Hepatocyte (in vitro differentiated cells): ENCODE measurements at regions not wholly inside any gene's neighbourhood (a gene's known extent, or its start where the extent isn't known, plus 50 kb on each side); places are given as distances from the start of the nearest gene placed in this dataset.

ENCODE experiments used
- EZH2 ChIP-seq: fragments of 200-600 bp; sonication (generic); IDR thresholded peaks from 2 replicates; pipeline ENCODE4 v1.6.1; 2016; ENCODE audit warnings: antibody characterized with exemption, mild to moderate bottlenecking, borderline replicate concordance
- EZH2phosphoT487 ChIP-seq: fragments of 200-600 bp; sonication (generic); IDR thresholded peaks from one replicate; pipeline ENCODE4 v1.6.1; 2018; ENCODE audit warnings: antibody characterized with exemption, mild to moderate bottlenecking, low read depth, moderate library complexity; ENCODE audit not compliant: unreplicated experiment, severe bottlenecking
- TF ChIP-seq, protein P1 (sequence below): fragments of 200-600 bp; sonication (generic); IDR thresholded peaks from 2 replicates; pipeline ENCODE4 v1.5.1; 2016; ENCODE audit warnings: antibody characterized with exemption, mild to moderate bottlenecking; ENCODE audit not compliant: poor library complexity

DNA sequence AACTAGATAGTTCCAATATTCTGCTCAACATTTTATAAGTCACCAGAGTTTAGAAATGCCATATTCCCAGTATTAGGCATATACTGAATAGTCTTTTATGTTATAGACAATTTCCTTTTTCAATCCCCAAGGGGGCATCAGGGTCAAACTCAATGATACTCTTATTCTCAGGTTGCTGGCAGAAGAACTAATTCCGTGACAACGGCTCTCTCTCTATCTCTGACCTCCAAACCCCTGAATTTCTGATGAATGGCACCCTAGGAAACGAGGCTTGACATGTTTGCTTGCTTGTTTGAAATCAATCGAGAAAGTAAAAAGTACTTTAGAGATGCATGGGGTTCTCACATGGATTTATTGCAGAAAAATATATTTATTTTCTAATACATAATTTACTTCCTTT lies 160.1 kb downstream of the CASP12 start:
- TF ChIP-seq EZH2 (no peak), EZH2phosphoT487 (no peak)
- TF ChIP-seq, protein P1, sequence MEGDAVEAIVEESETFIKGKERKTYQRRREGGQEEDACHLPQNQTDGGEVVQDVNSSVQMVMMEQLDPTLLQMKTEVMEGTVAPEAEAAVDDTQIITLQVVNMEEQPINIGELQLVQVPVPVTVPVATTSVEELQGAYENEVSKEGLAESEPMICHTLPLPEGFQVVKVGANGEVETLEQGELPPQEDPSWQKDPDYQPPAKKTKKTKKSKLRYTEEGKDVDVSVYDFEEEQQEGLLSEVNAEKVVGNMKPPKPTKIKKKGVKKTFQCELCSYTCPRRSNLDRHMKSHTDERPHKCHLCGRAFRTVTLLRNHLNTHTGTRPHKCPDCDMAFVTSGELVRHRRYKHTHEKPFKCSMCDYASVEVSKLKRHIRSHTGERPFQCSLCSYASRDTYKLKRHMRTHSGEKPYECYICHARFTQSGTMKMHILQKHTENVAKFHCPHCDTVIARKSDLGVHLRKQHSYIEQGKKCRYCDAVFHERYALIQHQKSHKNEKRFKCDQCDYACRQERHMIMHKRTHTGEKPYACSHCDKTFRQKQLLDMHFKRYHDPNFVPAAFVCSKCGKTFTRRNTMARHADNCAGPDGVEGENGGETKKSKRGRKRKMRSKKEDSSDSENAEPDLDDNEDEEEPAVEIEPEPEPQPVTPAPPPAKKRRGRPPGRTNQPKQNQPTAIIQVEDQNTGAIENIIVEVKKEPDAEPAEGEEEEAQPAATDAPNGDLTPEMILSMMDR, result no peak
